ENCODE measurements at regions not wholly inside any gene's neighbourhood (a gene's known extent, or its start where the extent isn't known, plus 50 kb on each side); places are given as distances from the start of the nearest gene placed in this dataset.

DNA sequence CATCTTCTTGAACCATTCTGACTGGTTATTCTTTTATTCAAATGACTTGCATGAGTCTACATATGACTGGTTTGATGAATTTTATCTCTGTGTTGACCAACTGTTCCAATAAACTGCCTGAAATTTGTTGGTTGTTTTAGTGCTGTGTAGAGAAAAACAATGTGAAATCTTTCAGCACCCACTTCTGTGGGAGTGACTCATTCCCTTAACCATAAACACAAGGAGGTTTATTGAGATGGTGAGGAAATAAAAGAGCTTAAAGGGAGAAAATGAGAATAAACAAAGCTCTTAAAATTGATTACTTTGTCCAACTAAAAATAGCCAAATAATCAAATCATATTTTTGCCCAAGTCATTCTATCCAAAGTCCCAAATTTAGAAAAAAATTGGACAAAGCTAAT is 341.1 kb downstream of the TGFB2 start:
- no peak overlapping the region for H3K4me3 ChIP-seq (ENCODE audit: insufficient read depth, low read length, poor library complexity, severe bottlenecking)
- no peak overlapping the region for H3K27ac ChIP-seq (ENCODE audit: low read depth, low read length)
- no peak overlapping the region for H3K4me2 ChIP-seq (ENCODE audit: low read depth, low read length, poor library complexity, severe bottlenecking)
- no peaks in the 10 kb centered on the region; the same call in none of the 2 replicates for H3K9me2 ChIP-seq (replicated peaks; ENCODE audit: insufficient read depth, low read length)
- no peaks in the 10 kb centered on the region for H4K20me1 ChIP-seq (ENCODE audit: low read depth, low read length)
- no peaks in the 10 kb centered on the region for H3F3A ChIP-seq (ENCODE audit: insufficient read depth)
- H3K9me3 ChIP-seq (ENCODE audit: insufficient read depth, low read length) = no peaks in the 10 kb centered on the region
- H3K27me3 ChIP-seq (ENCODE audit: low read length) = no peaks in the 10 kb centered on the region
- no peaks in the 10 kb centered on the region for H3K79me2 ChIP-seq (ENCODE audit: insufficient read depth, low read length)
- TF ChIP-seq, protein P1, sequence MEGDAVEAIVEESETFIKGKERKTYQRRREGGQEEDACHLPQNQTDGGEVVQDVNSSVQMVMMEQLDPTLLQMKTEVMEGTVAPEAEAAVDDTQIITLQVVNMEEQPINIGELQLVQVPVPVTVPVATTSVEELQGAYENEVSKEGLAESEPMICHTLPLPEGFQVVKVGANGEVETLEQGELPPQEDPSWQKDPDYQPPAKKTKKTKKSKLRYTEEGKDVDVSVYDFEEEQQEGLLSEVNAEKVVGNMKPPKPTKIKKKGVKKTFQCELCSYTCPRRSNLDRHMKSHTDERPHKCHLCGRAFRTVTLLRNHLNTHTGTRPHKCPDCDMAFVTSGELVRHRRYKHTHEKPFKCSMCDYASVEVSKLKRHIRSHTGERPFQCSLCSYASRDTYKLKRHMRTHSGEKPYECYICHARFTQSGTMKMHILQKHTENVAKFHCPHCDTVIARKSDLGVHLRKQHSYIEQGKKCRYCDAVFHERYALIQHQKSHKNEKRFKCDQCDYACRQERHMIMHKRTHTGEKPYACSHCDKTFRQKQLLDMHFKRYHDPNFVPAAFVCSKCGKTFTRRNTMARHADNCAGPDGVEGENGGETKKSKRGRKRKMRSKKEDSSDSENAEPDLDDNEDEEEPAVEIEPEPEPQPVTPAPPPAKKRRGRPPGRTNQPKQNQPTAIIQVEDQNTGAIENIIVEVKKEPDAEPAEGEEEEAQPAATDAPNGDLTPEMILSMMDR (IDR thresholded peaks at IDR 0.05; ENCODE audit: insufficient read depth, low read length, poor library complexity, severe bottlenecking) = no peak
- TF ChIP-seq EZH2phosphoT487 (conservative IDR thresholded peaks at IDR 0.05; ENCODE audit: low read length) = no peak
- no peaks in the 10 kb centered on the region for H3K36me3 ChIP-seq (ENCODE audit: low read length)
- H3K9ac ChIP-seq (ENCODE audit: low read length) = no peak overlapping the region
- no peak overlapping the region for H2AFZ ChIP-seq (ENCODE audit: low read depth, low read length, severe bottlenecking)

- H3K9ac ChIP-seq (ENCODE audit: low read length) = no peak overlapping the region
Observed at GRCh38 chr1:218686761-218687160, 341.6 kb downstream of the TGFB2 start.

DNA sequence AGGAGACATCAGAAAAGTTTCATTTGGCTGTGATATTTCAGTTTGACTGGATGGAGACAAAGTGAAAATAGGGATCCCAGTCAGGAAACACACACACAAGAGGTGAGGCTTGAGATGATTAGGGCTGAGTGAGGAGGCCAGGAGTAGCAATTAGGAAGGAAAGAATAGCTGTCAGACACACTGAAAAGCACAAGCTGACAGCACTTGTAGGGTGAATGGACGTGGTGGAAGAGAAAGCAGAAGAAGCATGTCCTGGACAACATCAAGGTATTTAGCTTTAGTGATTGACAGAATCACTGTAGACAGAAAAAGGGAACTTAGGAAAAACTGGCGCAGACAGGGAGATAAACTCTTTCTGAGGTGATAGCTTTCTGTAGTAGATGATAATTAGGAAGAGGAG is 347.7 kb downstream of the TGFB2 start:
- no peak for TF ChIP-seq EZH2phosphoT487 (conservative IDR thresholded peaks at IDR 0.05; ENCODE audit: low read length)
- TF ChIP-seq, protein P1 (IDR thresholded peaks at IDR 0.05; ENCODE audit: insufficient read depth, low read length, poor library complexity, severe bottlenecking) = no peak

More at GRCh38 chr1:218686761-218687160, 341.6 kb downstream of the TGFB2 start:
- no peak overlapping the region for H2AFZ ChIP-seq (ENCODE audit: low read depth, low read length, severe bottlenecking)
- no peaks in the 10 kb centered on the region for H3K9me3 ChIP-seq (ENCODE audit: insufficient read depth, low read length)
- H4K20me1 ChIP-seq (ENCODE audit: low read depth, low read length) = no peaks in the 10 kb centered on the region
- no peak overlapping the region for H3K4me3 ChIP-seq (ENCODE audit: insufficient read depth, low read length, poor library complexity, severe bottlenecking)
- no peaks in the 10 kb centered on the region for H3K79me2 ChIP-seq (ENCODE audit: insufficient read depth, low read length)
- TF ChIP-seq, protein P1 (IDR thresholded peaks at IDR 0.05; ENCODE audit: insufficient read depth, low read length, poor library complexity, severe bottlenecking) = no peak
- TF ChIP-seq EZH2phosphoT487 (conservative IDR thresholded peaks at IDR 0.05; ENCODE audit: low read length) = no peak
- H3K27ac ChIP-seq (ENCODE audit: low read depth, low read length) = no peak overlapping the region
- no peaks in the 10 kb centered on the region for H3K27me3 ChIP-seq (ENCODE audit: low read length)
- H3K4me2 ChIP-seq (ENCODE audit: low read depth, low read length, poor library complexity, severe bottlenecking) = no peak overlapping the region
- no peaks in the 10 kb centered on the region for H3K36me3 ChIP-seq (ENCODE audit: low read length)
- no peaks in the 10 kb centered on the region for H3F3A ChIP-seq (ENCODE audit: insufficient read depth)
- H3K9me2 ChIP-seq (replicated peaks; ENCODE audit: insufficient read depth, low read length) = no peaks in the 10 kb centered on the region; the same call in none of the 2 replicates

More for the DNA sequence above, 347.7 kb downstream of the TGFB2 start:
- no peaks in the 10 kb centered on the region for H3K36me3 ChIP-seq (ENCODE audit: low read length)
- no peak overlapping the region for H3K27ac ChIP-seq (ENCODE audit: low read depth, low read length)
- H3K9me2 ChIP-seq (replicated peaks; ENCODE audit: insufficient read depth, low read length) = no peaks in the 10 kb centered on the region
- no peak overlapping the region for H2AFZ ChIP-seq (ENCODE audit: low read depth, low read length, severe bottlenecking)
- no peaks in the 10 kb centered on the region for H3K27me3 ChIP-seq (ENCODE audit: low read length)
- H4K20me1 ChIP-seq (ENCODE audit: low read depth, low read length) = no peaks in the 10 kb centered on the region
- H3K79me2 ChIP-seq (ENCODE audit: insufficient read depth, low read length) = no peaks in the 10 kb centered on the region
- H3K4me3 ChIP-seq (ENCODE audit: insufficient read depth, low read length, poor library complexity, severe bottlenecking) = no peak overlapping the region
- H3K4me2 ChIP-seq (ENCODE audit: low read depth, low read length, poor library complexity, severe bottlenecking) = no peak overlapping the region
- no peaks in the 10 kb centered on the region for H3F3A ChIP-seq (ENCODE audit: insufficient read depth)
- no peak overlapping the region for H3K9ac ChIP-seq (ENCODE audit: low read length)
- no peaks in the 10 kb centered on the region for H3K9me3 ChIP-seq (ENCODE audit: insufficient read depth, low read length)
